Ishikawa (cell line): ENCODE measurements at regions not wholly inside any gene's neighbourhood (a gene's known extent, or its start where the extent isn't known, plus 50 kb on each side); places are given as distances from the start of the nearest gene placed in this dataset.

Source experiments
- CEBPB ChIP-seq: IDR thresholded peaks from 2 replicates; pipeline ENCODE4 v1.6.1; 2012
- EGR1 ChIP-seq: IDR thresholded peaks from 2 replicates; pipeline ENCODE4 v1.6.1; 2012
- EP300 ChIP-seq: IDR thresholded peaks from 2 replicates; pipeline ENCODE4 v1.6.1; 2012; ENCODE audit warnings: borderline replicate concordance
- FOXM1 ChIP-seq: IDR thresholded peaks from 2 replicates; pipeline ENCODE4 v1.6.1; 2012; ENCODE audit warnings: low read depth, borderline replicate concordance
- NFIC ChIP-seq: IDR thresholded peaks from 2 replicates; pipeline ENCODE4 v1.6.1; 2012
- RAD21 ChIP-seq: IDR thresholded peaks from 2 replicates; pipeline ENCODE4 v1.6.1; 2012; ENCODE audit warnings: low read depth
- TAF1 ChIP-seq: IDR thresholded peaks from 2 replicates; pipeline ENCODE4 v1.6.1; 2012; ENCODE audit warnings: low read depth, mild to moderate bottlenecking
- YY1 ChIP-seq: IDR thresholded peaks from 2 replicates; pipeline ENCODE4 v1.6.1; 2012; ENCODE audit warnings: low read depth
- ZBTB7A ChIP-seq: IDR thresholded peaks from 2 replicates; pipeline ENCODE4 v1.6.1; 2012; ENCODE audit warnings: low read depth
- TF ChIP-seq, protein P1 (sequence below): IDR thresholded peaks from 2 replicates; pipeline ENCODE4 v1.6.1; 2012; ENCODE audit warnings: low read depth, mild to moderate bottlenecking
- TF ChIP-seq, protein P2 (sequence below): IDR thresholded peaks from 2 replicates; pipeline ENCODE4 v1.6.1; 2012

DNA sequence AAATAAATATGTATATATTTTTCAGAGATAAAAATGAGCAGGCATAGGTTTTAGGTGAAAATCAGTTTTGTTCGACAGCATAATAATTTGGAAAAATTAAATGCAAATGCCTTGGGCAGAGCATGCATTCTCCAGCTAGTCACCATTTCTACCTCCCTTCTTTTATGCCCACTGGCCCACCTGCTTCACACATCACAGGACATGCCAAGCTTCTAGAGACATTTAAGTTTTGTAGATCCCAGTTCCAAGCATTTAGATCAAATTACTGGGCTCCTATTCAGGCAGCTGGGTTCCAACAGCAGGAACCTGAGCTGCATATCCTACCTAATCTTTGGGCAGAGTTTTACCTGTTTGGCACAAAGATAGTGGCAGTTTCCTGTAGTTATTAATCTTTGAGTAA lies 67.6 kb upstream of the SLC38A4 start:
- no peak for TF ChIP-seq YY1
- no peak for TF ChIP-seq NFIC
- TF ChIP-seq EP300, result no peak
- TF ChIP-seq, protein P1, sequence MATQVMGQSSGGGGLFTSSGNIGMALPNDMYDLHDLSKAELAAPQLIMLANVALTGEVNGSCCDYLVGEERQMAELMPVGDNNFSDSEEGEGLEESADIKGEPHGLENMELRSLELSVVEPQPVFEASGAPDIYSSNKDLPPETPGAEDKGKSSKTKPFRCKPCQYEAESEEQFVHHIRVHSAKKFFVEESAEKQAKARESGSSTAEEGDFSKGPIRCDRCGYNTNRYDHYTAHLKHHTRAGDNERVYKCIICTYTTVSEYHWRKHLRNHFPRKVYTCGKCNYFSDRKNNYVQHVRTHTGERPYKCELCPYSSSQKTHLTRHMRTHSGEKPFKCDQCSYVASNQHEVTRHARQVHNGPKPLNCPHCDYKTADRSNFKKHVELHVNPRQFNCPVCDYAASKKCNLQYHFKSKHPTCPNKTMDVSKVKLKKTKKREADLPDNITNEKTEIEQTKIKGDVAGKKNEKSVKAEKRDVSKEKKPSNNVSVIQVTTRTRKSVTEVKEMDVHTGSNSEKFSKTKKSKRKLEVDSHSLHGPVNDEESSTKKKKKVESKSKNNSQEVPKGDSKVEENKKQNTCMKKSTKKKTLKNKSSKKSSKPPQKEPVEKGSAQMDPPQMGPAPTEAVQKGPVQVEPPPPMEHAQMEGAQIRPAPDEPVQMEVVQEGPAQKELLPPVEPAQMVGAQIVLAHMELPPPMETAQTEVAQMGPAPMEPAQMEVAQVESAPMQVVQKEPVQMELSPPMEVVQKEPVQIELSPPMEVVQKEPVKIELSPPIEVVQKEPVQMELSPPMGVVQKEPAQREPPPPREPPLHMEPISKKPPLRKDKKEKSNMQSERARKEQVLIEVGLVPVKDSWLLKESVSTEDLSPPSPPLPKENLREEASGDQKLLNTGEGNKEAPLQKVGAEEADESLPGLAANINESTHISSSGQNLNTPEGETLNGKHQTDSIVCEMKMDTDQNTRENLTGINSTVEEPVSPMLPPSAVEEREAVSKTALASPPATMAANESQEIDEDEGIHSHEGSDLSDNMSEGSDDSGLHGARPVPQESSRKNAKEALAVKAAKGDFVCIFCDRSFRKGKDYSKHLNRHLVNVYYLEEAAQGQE, result no peak
- no peak for TF ChIP-seq CEBPB
- TF ChIP-seq RAD21, result no peak
- TF ChIP-seq FOXM1, result no peak
- TF ChIP-seq EGR1, result no peak
- TF ChIP-seq TAF1, result no peak
- TF ChIP-seq, protein P2, sequence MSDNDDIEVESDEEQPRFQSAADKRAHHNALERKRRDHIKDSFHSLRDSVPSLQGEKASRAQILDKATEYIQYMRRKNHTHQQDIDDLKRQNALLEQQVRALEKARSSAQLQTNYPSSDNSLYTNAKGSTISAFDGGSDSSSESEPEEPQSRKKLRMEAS, result no peak
- TF ChIP-seq ZBTB7A, result no peak
